ENCODE measurements at regions not wholly inside any gene's neighbourhood (a gene's known extent, or its start where the extent isn't known, plus 50 kb on each side); places are given as distances from the start of the nearest gene placed in this dataset.

DNA sequence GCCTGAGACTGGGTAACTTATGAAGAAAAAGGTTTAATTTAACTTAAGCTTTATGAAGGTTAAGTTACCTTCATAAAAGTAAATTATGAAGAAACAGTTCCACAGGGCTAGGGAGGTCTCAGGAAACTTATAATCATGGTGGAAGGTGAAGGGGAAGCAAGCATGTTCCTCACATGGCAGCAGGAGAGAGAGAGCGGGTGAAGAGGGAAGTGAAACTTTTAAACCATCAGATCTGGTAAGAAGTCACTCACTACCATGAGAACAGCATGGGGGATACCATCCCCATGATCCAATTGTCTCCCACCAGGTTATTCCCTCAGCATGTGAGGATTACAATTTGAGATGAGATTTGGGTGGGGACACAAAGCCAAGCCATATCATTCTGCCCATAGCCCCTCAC lies 944.7 kb upstream of the NDST4 start:
- H3K27ac ChIP-seq = no peak overlapping the region
- H3K27me3 ChIP-seq = no peaks in the 10 kb centered on the region
- TF ChIP-seq POLR2A (IDR thresholded peaks at IDR 0.05) = no peak
- TF ChIP-seq, protein P1, sequence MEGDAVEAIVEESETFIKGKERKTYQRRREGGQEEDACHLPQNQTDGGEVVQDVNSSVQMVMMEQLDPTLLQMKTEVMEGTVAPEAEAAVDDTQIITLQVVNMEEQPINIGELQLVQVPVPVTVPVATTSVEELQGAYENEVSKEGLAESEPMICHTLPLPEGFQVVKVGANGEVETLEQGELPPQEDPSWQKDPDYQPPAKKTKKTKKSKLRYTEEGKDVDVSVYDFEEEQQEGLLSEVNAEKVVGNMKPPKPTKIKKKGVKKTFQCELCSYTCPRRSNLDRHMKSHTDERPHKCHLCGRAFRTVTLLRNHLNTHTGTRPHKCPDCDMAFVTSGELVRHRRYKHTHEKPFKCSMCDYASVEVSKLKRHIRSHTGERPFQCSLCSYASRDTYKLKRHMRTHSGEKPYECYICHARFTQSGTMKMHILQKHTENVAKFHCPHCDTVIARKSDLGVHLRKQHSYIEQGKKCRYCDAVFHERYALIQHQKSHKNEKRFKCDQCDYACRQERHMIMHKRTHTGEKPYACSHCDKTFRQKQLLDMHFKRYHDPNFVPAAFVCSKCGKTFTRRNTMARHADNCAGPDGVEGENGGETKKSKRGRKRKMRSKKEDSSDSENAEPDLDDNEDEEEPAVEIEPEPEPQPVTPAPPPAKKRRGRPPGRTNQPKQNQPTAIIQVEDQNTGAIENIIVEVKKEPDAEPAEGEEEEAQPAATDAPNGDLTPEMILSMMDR (IDR thresholded peaks at IDR 0.05) = no peak
- H3K4me1 ChIP-seq = no peaks in the 10 kb centered on the region
- 87 to 92% methylated on average over 1 of the region's 1 CpG for WGBS, 2 donors
- DNase-seq = no peak
- H3K36me3 ChIP-seq = no peaks in the 10 kb centered on the region
- H3K4me3 ChIP-seq (replicated peaks in 1 of 3) = no peak overlapping the region
- intact Hi-C loops (cut with DNase I) = no loop called here
- no peaks in the 10 kb centered on the region for H3K9me3 ChIP-seq

DNA sequence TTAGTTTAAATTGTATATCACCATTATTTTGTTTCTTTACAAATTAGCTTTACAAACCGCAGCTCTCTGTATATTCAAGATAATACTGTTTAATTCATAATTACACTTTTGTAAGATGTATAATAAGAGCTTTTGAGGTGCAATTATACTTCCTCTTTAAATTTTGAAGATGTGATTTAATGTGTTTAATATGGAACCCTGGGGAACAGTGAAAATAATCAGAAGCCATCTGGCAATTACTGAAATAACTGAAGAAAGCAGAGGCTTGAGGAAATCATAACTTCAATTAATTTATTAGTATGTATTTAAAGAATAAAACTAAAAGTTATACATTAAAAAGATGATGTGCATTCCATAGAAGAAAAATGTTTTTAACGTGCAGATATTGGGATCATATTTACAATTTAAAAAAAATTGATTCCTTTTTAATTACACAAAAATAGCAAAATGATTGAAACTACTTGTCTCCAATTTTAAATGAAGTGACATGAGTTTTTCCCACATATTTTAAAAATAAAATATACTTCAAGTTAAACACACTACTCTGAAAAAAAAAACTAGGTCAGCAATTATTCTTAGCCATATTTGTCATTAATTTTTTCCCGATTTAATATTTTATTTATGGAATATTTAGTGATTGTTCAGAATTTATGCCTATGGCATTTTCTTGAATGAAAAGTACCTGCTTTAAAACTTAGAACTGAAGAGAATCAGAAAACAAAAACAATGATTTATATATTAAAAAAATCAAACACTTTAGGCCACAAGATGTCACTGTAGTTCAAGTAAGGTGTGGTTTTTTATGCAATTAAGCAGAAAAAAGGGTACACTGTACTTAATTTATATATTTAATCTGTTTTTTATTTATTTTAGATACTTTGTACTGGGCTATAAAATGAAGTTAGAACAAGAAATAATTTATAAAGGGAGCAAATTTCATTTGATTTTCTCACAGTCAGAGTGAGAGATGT lies 942.7 kb upstream of the NDST4 start:
- Histone ChIP-seq H3K4me1 (no peaks in the 10 kb centered on the region), H3K9me3 (no peaks in the 10 kb centered on the region), H3K27ac (no peak overlapping the region), H3K36me3 (no peaks in the 10 kb centered on the region), H3K27me3 (no peaks in the 10 kb centered on the region), H3K4me3 (replicated peaks in 1 of 3) (no peak overlapping the region)
- no peak for DNase-seq
- TF ChIP-seq POLR2A (IDR thresholded peaks at IDR 0.05) = no peak
- TF ChIP-seq, protein P1 (IDR thresholded peaks at IDR 0.05) = peak in 1 of 6 experiments; percentile 22
- WGBS, 2 donors = 65 to 68% methylated on average over 3 of the region's 3 CpGs
- intact Hi-C loops (cut with DNase I) = no loop called here

DNA sequence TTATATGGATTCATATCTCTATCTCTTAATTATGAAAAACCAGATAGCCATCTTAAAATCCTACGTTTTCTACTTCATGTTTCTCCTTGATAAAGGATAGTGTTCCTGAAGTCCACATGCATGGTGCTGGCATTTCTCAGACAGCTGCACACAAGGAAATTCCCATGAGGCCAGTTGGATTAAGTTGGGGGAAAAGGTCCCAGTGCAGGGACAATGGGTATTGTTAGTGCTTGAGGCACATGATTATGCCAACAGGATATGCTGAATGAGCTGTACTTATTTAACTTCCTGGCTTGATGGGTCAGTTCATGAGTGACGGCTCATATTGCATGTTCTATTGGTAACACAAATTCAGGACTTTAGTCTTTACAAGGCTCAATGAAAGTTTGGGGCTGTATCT lies 913.9 kb upstream of the NDST4 start:
- 63 to 65% methylated on average over 2 of the region's 2 CpGs for WGBS, 2 donors
- Histone ChIP-seq H3K4me3 (replicated peaks in 1 of 3) (no peak overlapping the region), H3K27me3 (no peaks in the 10 kb centered on the region), H3K36me3 (no peaks in the 10 kb centered on the region), H3K27ac (no peak overlapping the region), H3K9me3 (no peaks in the 10 kb centered on the region), H3K4me1 (no peaks in the 10 kb centered on the region)
- intact Hi-C loops (cut with DNase I) = no loop called here
- TF ChIP-seq, protein P1 (IDR thresholded peaks at IDR 0.05) = no peak
- TF ChIP-seq POLR2A (IDR thresholded peaks at IDR 0.05) = no peak
- no peak for DNase-seq

DNA sequence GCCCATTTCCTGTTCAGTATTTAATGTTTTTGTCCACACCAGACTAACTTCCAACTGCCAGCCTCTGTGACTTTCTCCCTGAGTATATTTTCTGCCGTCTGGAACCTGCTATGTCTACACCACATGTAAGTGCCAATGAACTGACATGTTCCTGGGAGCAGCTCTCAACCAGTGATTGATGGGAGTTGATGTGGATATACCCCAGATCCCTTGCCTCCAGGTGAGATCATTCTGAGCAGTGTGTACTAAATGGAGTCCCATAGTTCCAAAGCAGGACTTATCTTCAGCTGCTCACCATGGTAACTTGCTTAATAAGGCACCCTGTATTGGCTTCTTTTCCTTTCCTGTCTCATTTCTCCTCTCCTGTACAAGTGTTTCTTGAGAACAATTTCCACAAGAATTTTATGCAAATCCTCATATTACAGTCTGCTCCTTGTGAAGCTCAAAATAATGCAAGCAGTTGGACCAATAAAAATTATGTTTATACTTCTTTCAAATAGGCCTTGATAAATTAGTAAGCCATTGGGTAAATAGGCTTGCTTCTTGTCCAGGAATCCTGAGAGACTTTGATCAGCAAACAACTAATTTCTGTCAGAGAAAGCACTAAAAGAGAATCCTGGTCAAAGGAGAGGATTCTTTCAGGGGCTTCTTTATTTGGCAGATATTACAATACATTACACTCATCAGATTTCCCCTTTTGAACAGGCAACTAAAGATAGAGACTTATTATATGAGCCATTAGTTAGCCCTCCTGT lies 911.7 kb upstream of the NDST4 start:
- Histone ChIP-seq H3K9me3 (no peaks in the 10 kb centered on the region), H3K27ac (no peak overlapping the region), H3K4me1 (no peaks in the 10 kb centered on the region), H3K4me3 (replicated peaks in 1 of 3) (no peak overlapping the region), H3K27me3 (no peaks in the 10 kb centered on the region), H3K36me3 (no peaks in the 10 kb centered on the region)
- intact Hi-C loops (cut with DNase I) = no loop called here
- no peak for DNase-seq
- TF ChIP-seq POLR2A (IDR thresholded peaks at IDR 0.05) = no peak
- TF ChIP-seq, protein P1 (IDR thresholded peaks at IDR 0.05) = no peak
- WGBS, 2 donors = 43 to 52% methylated on average over 1 of the region's 1 CpG

DNA sequence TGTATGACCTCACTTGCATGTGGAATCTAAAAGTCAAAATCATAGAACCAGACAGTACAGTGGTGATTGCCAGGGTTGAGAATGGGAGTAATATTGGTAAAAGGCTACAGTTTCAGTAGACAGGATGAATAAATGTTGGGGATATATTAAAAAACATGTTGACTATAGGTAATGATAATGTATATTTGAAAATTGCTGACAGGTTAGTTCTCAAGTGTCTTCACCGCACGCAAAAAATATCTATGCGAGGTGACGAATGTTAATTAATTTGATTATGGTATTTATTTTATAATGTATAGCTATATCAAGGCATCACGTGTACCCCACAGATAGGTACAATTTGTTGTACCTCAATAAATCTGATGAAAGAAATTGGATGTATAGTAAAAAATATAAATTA lies 909.6 kb upstream of the NDST4 start:
- WGBS, 2 donors = 94 to 97% methylated on average over 5 of the region's 5 CpGs
- Histone ChIP-seq H3K9me3 (no peaks in the 10 kb centered on the region), H3K4me1 (no peaks in the 10 kb centered on the region), H3K4me3 (replicated peaks in 1 of 3) (no peak overlapping the region), H3K36me3 (no peaks in the 10 kb centered on the region), H3K27ac (no peak overlapping the region), H3K27me3 (no peaks in the 10 kb centered on the region)
- intact Hi-C loops (cut with DNase I) = no loop called here
- TF ChIP-seq, protein P1 (IDR thresholded peaks at IDR 0.05) = no peak
- TF ChIP-seq POLR2A (IDR thresholded peaks at IDR 0.05) = no peak
- no peak for DNase-seq
